Activated CD4-positive, alpha-beta T cell treated with anti-CD3 and anti-CD28 coated beads, Interleukin-2, amount 50 U/mL, for 48 hours (primary cell): ENCODE measurements at regions not wholly inside any gene's neighbourhood (a gene's known extent, or its start where the extent isn't known, plus 50 kb on each side); places are given as distances from the start of the nearest gene placed in this dataset.

Experiments used
- DNase-seq, 2 experiments: peaks; one replicate each; pipeline ENCODE4 v3.0.0-alpha.2; 2020

DNA sequence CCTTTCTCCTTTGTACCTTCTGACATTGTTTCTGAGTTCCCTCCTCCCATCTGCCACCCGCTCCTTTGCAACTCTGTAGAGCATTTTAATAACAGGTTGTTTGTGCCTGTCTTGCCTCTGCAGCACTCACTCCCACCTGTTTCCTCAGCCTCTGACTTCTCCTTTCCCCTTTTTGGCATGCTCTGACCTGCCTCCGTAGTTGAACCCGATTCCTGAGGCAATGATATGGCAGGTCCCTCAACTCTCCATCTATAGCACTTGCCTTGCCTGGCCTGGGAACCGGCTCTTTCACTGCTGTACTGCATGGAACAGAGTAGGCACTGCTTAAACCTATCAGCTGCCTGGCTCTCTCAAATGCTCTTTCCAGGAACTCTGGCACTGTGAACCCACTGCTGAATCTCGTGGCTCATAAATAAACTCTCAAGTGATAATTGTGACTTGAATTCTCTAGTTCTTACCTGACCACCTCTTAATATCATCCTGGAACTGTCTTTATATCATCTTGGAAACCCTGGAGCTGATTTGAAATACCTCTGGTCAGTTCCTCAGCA, 50.3 kb downstream of the UTRN start:
- no peak for DNase-seq

DNA sequence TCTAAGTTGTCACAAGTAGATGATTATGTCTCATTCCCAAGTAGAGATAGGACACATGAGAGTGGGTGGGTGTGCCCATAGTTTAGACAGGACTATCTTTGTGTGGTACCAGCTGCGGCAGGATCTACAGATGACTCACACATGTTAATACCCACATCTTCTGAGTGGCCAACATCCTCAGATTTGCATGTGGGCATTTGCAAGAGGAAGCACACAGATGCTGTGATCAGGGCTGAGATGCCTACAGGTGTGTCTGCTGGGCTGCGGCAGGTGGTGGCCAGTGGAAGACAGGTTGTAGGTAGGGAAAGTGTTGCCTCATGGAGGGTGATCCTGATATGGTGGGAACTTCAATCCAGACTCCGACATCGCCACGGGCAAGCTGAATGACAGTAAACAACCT, 50.8 kb downstream of the UTRN start:
- peak in 1 of 2 experiments; percentile 22 for DNase-seq

DNA sequence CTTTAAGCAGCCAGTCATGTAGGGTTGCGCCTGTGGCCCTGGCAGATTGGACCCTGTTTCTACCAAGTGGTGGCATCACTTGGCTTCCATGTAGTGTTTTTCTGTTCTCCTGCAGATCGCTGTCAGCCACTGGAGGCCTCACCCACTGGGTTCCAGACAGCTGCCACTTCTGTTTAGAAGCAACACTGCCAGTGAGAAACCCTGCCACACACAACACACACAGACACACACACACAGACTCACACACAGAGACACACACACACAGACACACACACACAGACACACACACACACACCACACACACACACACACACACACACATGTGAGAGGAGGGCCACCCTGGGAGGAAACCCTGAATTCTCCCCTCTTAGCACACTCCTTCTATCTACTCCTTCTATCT, 51.8 kb downstream of the UTRN start:
- no peak for DNase-seq

DNA sequence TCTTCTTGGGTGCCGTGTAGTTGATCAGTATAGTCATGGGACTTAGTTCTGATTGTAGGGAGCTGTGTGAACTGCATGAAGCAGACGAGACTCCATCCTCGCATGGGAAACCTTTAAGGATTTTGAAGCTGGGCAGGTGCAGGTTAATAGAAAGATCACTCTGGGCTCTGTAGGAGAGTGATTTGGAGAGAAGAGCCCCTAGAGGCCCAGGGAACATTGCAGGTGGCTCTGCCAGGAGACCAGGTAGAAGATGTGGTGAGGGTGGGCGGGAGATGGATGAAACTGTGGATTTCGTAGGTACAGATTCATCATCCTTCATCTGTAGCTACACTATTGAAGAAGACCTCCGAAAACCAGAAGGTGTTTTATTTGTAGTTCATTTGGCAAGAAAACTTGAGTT, 53.3 kb downstream of the UTRN start:
- DNase-seq: no peak

DNA sequence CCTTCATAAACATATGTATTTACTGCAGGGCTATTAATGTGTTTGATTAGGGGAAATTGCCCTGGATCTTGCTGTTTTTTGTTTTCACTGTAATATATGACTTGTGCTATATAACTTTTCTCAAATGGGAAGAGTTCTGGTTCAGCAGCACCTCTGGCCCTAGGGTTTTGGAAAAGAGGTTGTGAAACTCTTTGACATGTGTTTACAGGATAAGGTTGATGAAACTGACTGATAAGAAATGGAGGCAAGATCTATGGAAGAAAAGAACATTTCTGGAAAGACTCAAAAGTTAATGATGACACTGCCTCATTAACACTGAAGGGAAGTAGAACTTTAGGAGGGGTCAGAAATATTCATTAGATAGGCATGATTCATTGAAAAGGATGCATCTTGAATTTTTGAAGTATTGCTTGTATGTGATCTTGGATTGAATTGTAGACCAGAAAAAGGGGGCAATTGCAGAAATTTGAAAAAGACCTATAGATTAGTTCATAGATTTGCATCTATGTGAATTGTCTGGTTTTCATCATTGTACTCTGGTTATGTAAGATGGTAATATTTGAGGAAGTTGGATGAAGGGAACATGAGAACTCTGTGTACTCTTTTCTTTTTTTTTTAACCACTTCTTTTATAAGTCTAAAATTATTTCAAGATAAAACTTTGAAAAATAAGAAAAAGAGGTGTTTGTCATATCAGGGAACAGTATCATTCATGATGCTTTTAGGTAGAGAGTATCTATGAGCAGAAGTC, 54.0 kb downstream of the UTRN start:
- DNase-seq: no peak

DNA sequence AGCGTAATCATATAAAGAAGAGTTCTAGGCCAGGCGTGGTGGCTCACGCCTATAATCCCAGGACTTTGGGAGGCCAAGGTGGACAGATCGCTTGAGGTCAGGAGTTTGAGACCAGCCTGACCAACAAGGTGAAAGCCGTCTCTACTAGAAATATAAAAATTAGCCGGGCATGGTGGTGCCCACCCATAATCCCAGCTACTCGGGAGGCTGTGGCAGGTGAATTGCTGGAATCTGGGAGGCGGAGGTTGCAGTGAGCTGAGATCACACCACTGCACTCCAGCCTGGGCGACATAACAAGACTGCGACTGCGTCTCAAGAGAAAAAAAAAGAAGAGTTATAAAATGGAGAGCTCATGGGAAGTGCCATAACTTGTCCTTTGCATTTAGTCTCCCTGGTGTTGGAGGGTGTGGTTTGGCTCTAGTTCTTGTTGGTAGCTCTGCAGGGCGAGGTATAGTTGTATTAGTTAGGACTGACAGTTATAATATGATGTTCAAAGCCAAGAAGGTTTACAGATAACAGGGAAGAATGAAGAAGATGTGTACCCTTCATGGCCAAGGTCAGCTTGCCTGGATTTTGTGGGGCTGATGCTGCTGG, 54.8 kb downstream of the UTRN start:
- DNase-seq: no peak

DNA sequence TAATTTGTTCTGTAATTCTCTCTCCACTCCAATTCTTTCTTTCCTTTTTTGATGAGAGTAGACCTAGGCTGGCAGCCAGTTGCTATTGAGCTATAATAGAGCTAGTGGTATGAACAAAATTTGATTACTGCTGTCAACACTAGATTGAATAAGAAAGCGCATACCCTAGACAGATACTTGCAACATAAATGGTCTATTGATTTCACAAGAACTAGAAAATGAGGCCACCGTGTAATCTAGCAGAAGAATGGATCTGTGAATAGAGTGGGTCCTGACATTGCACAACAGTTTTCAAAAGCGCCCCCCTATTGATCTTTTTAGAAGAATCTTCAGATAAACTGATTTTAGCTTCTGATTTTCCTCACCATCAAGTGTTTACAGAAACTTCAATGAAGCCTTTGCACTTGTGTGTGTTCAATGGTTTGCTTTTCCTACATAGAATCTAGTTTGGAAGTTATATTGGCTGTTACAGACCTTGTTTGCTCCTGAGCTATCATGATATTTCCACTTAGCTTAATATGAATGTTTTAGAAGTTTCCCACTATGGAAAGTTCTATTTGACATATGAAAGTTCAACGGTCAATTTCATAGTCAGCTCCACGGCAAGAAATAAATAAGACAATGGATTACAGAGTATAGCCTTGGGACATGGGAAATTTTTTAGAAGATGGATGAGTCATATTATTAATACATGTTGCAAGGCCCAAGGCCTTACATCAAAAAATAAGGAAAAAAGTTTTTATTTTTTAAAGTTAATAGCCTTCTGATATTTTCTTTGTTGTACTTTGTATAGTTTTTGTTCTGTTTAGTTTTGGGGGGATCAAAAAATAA, 55.6 kb downstream of the UTRN start:
- DNase-seq: no peak

DNA sequence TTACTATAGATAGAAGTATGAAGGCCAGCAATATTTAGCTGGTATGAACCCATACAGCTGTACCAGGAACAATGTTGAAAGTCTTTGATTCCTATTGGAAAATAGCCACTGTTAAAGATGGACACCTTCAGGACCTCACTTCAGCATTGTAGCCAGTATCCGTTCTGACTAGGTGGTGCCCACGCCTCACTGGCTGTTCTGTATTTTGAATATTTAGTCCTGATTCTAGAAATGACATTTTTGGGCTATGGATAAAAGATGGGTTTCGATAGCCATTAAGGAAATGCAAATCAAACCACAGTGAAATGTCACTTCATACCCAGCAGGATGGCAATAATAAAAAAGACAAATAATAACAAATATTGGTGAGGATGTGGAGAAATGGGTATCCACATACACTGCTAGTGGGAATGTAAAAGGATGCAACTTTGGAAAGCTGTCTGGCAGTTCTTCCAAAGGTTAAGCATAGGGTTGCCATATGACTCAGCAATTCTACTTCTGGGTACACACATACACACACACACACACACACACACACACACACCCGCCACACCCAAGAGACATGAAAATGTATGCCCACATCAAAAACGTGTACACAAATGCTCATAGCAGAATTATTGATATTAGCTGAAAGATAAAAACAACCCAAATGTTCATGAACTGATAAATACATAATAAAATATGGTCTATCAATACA, 56.8 kb downstream of the UTRN start:
- DNase-seq: no peak

DNA sequence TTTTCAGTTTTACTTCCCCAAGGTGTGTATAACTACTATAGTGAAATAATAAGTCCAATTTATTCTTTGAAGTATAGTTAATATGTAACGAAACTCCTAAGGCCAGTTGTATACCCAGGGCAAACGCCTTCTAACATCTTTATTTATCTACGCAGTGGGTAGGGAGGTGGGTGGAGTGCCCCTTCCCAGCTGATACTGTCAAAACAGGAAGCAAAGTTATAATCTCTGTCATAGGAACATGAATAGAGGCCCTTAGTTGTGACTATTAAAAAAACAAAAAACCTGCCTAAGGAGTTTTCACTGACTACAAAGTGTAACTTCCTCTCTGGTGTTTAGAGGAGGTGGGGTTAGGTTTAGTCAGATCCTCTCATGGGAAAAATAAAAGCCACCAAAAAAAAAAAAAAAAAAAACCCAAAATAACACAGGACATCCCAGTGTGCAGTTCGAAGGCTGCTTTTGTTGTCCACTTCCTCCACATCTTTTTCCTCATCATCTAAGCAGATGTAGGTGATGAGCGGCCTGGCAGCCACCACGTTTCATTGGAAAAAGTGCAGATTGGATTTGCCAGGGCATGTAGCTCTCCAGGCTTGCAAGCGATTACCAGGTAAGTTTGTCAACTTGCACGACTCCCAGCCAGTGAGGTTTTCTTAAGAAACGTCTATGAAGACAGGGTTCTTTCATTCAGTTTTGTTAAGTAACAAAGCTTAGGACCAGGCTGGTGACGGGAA, 58.7 kb downstream of the UTRN start:
- DNase-seq: no peak

DNA sequence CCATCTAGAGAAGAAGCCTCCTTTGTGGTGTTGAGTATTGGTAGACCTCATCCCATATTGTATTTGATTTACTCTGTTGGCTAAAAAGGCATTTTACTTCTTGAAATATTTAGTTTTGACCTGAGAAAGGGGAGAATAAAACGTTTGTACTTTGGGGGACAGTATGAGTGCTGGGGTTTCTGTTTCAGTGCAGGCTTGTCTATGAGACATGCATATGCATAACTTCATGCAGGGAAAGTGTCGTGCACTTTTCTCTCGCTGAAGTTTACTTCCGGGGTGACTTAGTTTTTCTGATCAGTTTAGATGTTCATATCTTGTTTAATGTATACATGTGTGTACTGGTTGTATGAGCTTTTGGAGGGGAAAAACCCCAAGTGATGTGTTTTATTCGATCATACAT, 59.5 kb downstream of the UTRN start:
- DNase-seq: no peak

DNA sequence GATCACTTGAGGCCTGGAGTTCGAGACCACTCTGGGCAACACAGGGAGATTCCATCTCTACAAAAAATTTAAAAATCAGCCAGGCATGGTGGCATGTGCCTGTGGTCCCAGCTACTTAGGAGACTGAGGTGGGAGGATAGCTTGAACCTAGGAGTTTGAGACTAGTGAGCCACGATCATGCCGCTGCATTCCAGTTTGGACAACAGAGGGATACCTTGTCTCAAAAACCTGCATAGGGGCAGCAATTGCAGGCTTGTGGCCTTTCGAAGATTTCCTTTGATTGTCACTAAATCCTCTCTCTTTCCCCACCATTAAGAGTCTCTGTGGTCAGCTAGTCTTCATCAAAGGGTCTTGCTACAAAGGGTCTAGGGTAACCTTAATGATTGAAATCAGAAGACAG, 60.3 kb downstream of the UTRN start:
- no peak for DNase-seq

DNA sequence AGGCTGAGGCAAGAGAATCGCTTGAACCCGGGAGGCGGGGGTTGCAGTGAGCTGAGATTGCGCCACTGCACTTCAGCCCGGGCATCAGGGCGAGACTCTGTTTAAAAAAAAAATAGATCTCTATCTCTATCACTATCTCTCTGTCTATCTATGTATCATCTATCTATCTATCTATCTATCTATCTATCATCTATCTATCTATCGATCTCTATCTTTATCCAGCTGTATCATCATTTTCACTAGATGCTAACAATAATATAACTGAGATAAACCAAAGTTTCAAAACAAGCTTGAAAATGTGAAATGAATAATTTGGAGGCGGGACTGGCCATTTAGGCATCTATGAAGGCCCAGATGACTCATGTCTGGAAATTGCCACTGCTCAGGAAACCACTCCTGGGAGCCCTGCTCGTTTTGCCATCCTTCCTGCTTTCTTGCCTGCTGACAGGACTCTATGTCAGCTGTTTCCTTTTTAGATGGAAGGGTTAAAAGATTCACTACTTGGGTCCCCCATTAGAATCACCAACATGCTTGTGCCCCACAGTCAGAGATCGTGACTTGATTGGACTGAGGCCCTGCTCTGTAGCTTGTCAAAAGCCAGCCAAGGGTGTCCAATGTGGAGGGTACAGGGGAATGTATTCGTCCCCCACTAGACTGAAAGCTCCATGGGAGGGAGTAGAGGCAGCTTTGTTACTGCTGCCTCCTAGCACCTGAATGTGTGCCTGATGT, 61.7 kb downstream of the UTRN start:
- DNase-seq: peak in 1 of 2 experiments; percentile 52

DNA sequence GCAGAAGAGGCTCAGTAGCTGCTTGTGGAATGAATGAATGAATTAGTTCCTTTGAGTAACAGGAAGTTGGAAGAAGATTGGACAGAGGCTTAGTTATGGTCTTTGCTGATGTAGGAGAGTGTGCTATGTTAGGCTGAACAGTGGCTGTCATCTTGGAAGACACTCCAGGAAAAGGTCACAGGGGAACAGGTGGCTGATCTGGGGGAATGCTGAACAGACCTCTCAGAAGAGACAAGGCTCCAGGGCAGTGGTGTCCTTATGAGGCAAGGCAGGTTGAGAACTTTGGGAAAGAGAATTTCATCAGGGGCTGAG, 62.3 kb downstream of the UTRN start:
- DNase-seq: no peak

DNA sequence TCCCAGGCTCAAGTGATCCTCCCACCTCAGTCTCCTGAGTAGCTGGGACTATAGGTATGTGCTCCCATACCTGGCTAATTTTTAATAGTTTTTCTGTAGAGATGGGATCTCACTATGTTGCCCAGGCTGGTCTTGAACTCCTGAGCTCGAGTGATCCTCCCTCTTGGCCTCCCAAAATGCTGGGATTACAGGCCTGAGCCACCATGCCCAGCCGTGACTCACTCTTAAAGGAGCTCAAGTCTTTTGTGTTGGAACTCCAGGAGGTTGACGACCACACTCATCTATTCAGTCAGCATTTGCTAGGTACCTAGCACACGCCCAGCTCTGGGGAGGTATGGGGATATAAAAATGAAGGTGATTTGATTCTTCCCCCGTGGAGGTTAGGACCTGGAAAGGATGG, 62.8 kb downstream of the UTRN start:
- no peak for DNase-seq

DNA sequence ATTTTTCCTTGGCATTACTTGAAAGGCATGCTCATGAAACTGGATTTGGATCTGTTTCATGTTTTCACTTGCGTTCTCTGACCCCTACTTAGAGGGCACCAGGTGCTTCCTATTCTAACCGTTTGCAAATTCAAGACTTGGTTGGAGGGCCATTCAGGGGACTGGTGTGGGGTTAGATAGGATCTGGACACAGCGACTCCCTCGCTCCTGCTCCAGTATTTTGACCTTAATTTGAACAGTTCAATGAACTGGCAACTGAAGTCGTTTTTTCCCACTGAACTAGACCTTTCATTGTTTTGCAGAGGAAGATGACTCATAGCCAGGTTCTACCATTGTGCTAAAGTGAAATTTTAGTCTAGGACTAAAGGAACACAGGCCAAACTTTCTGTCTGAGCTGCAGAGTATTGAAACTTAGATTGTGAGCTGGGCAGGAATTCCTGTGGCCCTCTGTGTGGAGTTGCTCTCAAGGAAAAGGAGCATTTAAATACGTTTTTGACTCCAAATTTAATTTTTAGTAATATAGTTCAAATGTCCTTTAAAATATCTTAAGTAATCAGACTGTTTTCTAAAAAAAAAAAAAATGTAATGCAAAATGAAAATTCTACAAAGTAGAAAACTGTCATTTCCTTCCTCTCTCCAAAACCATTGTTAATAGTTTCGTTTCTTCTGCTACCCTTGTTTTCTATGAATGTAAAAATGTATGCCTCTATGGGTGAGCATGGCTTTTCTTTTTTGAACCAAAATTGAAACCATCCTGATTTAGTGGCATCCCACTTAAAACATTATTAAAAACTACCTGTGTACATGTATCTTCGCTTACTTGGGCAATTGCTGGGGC, 64.8 kb downstream of the UTRN start:
- no peak for DNase-seq

DNA sequence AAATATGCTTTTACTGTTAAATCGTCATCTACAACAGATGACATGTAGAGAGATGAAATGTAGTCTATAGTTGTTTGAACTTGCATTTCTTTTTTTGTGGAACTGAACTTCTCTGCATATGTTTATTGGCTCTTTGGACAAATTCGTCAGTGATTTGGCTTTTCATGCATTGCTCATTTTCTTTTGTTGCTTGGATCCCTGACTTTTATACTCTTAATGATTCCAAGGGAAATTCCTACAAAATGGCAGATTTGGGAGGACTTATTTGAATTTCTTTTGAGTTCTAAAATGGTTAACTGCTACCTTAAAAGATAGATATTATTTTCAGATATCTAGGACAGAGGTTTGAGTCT, 65.4 kb downstream of the UTRN start:
- DNase-seq: no peak

DNA sequence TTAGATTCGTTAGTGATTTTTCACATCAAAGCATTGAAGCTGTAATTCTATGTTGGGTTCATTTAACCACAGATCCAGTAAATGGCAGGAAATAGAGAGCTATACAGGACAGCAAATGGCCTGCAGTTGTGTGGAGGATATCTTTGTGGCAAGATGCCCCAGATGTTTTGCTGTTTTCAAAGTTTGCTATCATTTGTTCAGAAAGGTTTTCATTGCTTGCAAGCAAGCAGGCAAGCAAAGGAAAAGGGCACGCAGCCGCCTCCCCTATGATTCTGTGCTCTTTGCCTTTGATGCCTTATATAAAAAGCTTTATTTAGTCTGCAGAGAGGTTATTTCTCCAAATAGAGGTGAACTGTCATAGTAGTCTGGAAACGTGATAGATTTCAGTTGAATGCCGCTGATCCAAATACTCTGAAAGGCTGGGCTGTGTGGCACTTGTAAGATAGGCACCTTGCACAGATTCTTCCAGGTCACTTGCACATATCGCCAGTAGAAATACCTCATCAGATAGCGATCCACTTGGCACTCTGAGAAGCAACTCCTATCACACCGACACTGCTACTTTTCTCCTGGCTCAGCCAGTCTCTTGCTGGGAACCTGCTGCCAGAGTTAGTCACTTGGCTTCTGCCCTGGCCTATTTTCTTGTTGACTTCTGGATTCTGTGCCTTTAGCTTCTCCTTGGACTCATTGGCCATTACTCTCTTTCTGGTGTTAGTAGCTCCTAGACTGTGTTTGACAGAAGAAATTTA, 66.4 kb downstream of the UTRN start:
- no peak for DNase-seq

DNA sequence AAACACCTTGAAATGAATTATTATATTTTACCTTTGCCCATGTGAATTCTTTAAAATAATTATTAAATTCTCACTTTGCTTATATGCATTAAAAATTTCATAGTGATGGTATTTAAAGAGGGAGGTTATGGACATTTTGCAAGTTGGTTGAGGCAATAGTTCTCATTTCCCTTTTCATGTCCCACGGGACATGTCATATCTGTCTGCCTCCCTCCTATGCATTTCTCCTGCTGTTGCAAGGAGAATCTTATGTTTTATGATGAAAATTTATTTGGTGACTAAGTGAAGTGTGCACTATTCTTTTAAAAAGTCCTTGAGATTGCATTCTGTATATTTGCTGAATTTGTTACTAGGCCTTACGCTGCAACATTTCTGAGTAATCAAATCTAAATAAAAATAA, 67.2 kb downstream of the UTRN start:
- no peak for DNase-seq

DNA sequence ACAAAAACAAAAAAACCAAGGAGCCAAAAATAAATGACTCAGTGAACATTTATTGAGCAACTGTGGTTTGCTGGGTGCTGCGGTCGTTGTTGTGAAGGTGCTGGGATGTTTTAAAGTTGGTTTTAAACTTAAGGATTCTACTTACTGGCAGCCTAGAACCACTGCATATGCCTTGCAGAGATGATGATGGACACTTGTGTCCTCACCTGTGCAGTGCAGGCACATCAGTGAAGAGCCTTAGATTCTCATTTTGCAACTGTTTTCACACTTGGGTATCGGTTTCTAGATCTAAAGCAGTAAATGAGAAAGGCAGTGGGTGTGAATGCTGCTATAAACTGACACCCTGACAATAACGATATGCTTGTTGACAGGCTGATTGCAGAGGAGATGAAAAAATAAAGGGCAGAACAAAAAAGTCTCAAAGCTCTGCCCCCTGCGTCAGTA, 68.8 kb downstream of the UTRN start:
- no peak for DNase-seq

DNA sequence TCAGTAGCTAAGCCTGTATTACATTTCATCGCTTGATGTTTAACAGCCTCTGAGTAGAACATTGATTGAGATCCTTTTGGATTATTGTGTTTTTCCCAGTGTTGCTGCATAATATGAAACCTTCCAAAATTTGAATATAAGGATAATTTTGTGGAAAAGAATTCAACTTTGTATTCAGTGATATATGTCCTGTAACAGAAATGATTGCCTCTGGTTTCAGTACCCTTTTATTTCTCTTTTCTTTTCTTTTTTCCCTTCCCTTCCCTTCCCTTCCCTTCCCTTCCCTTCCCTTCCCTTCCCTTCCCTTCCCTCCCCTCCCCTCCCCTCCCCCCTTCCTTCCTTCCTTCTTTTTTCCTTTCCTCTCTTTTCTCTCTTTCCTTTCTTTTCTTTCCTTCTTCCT, 74.6 kb downstream of the UTRN start:
- no peak for DNase-seq
